Activated CD8-positive, alpha-beta memory T cell treated with anti-CD3 and anti-CD28 coated beads for 24 hours (primary cell): ENCODE measurements at regions not wholly inside any gene's neighbourhood (a gene's known extent, or its start where the extent isn't known, plus 50 kb on each side); places are given as distances from the start of the nearest gene placed in this dataset.

Source experiments
- DNase-seq: peaks from one replicate; pipeline ENCODE4 v3.0.0-alpha.2; 2020

- no peak for DNase-seq
These were observed 60.5 kb upstream of the COL13A1 start for GRCh38 chr10:69741252-69741651.

- no peak for DNase-seq
These were observed 59.9 kb upstream of the COL13A1 start for GRCh38 chr10:69741671-69742355.

- DNase-seq, result no peak
These were observed 59.4 kb upstream of the COL13A1 start for GRCh38 chr10:69742356-69742695.

- DNase-seq, result no peak
These were observed 58.6 kb upstream of the COL13A1 start for GRCh38 chr10:69742928-69743602.

GRCh38 chr10:69744971-69745370 lies 56.7 kb upstream of the COL13A1 start:
- DNase-seq, result no peak

GRCh38 chr10:69745698-69746097 lies 56.0 kb upstream of the COL13A1 start:
- no peak for DNase-seq

- DNase-seq, result no peak
These were observed 54.5 kb upstream of the COL13A1 start for GRCh38 chr10:69747179-69747578.

GRCh38 chr10:69748621-69749020 lies 53.1 kb upstream of the COL13A1 start:
- no peak for DNase-seq

- no peak for DNase-seq
These were observed 52.3 kb upstream of the COL13A1 start for GRCh38 chr10:69749178-69750010.

- no peak for DNase-seq
These were observed 51.7 kb upstream of the COL13A1 start for GRCh38 chr10:69750011-69750373.

GRCh38 chr10:69750725-69751124 lies 51.0 kb upstream of the COL13A1 start:
- no peak for DNase-seq

GRCh38 chr10:69751214-69751613 lies 50.5 kb upstream of the COL13A1 start:
- no peak for DNase-seq
